ENCODE measurements at regions not wholly inside any gene's neighbourhood (a gene's known extent, or its start where the extent isn't known, plus 50 kb on each side); places are given as distances from the start of the nearest gene placed in this dataset.

DNA sequence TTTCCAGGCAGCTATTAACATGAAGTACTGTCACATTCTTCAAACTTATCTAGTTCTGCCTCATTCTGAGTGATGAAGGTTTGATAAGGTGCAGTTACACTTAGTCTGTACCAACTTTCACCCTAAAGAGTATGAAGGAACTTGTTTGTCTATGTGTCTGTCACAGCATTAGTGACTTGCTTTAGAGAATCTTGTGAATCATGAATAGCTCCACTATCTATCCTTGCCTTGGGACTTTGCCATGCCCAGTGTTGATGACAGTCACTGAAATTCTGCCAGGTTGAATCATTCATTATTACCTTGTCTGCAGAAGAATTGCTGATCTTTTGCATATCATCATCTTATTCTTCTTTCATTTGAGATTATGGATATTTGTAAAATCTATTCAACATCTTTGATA is 50.9 kb upstream of the A1CF start:
- Mint-ChIP-seq H3K4me1 (ENCODE audit: low read depth, unreplicated experiment) (no peaks in the 10 kb centered on the region), H3K27ac (ENCODE audit: unreplicated experiment) (no peak overlapping the region), H3K4me3 (ENCODE audit: unreplicated experiment) (no peak overlapping the region), H3K9me3 (ENCODE audit: unreplicated experiment) (no peaks in the 10 kb centered on the region), H3K36me3 (ENCODE audit: unreplicated experiment) (no peaks in the 10 kb centered on the region), H3K27me3 (ENCODE audit: unreplicated experiment) (no peaks in the 10 kb centered on the region)
- DNase-seq: no peak
- TF ChIP-seq CTCF (IDR thresholded peaks at IDR 0.05; ENCODE audit: partially characterized antibody, unreplicated experiment): no peak

DNA sequence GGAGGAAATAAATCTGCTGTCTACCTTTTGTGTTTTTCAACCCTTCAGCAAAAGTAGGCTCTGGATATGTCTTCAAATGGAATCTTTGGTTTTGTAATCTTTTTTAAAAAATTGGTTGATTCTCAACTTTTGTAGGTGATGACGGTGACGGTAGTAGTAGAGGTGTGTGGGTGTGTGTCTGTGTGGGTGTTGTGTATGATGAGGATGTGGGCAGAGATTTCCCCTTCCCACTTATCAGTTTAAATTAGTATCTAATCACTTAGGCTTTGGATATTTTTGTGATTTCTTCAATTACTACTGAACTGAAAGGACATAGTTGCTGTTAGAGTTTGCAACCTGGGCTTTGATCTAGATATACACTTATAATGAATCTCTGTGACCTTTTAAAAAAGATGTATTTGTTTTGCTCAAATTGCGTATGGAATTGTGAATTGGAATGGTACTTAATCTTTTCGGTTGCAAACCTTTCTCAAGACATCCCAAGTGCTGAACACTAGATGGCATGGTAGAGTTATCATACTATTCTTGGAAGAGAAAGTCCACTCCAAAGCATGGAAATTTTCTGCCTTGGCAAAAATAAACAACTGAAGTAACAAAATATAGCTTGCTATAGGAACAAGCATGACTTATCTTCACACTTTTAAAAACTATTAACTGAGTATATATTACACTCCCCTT is 51.9 kb upstream of the A1CF start:
- Mint-ChIP-seq H3K9me3 (ENCODE audit: unreplicated experiment) (no peaks in the 10 kb centered on the region), H3K4me1 (ENCODE audit: low read depth, unreplicated experiment) (no peaks in the 10 kb centered on the region), H3K27me3 (ENCODE audit: unreplicated experiment) (no peaks in the 10 kb centered on the region), H3K4me3 (ENCODE audit: unreplicated experiment) (no peak overlapping the region), H3K36me3 (ENCODE audit: unreplicated experiment) (no peaks in the 10 kb centered on the region), H3K27ac (ENCODE audit: unreplicated experiment) (no peak overlapping the region)
- no peak for DNase-seq
- TF ChIP-seq CTCF (IDR thresholded peaks at IDR 0.05; ENCODE audit: partially characterized antibody, unreplicated experiment): peak; percentile 46

- Mint-ChIP-seq H3K4me1 (ENCODE audit: low read depth, unreplicated experiment) (no peaks in the 10 kb centered on the region), H3K27ac (ENCODE audit: unreplicated experiment) (no peak overlapping the region), H3K36me3 (ENCODE audit: unreplicated experiment) (no peaks in the 10 kb centered on the region), H3K9me3 (ENCODE audit: unreplicated experiment) (no peaks in the 10 kb centered on the region), H3K27me3 (ENCODE audit: unreplicated experiment) (no peaks in the 10 kb centered on the region), H3K4me3 (ENCODE audit: unreplicated experiment) (no peak overlapping the region)
- no peak for DNase-seq
- TF ChIP-seq CTCF (IDR thresholded peaks at IDR 0.05; ENCODE audit: partially characterized antibody, unreplicated experiment): no peak
Measured at GRCh38 chr10:50941629-50942028, 56.2 kb upstream of the A1CF start.

- no peak for DNase-seq
- H3K4me1 Mint-ChIP-seq (ENCODE audit: low read depth, unreplicated experiment): no peaks in the 10 kb centered on the region
- no peaks in the 10 kb centered on the region for H3K27me3 Mint-ChIP-seq (ENCODE audit: unreplicated experiment)
- H3K4me3 Mint-ChIP-seq (ENCODE audit: unreplicated experiment): no peak overlapping the region
- H3K36me3 Mint-ChIP-seq (ENCODE audit: unreplicated experiment): no peaks in the 10 kb centered on the region
- no peak for TF ChIP-seq CTCF (IDR thresholded peaks at IDR 0.05; ENCODE audit: partially characterized antibody, unreplicated experiment)
- H3K27ac Mint-ChIP-seq (ENCODE audit: unreplicated experiment): no peak overlapping the region
- H3K9me3 Mint-ChIP-seq (ENCODE audit: unreplicated experiment): no peaks in the 10 kb centered on the region
Measured at GRCh38 chr10:50946991-50947781, 61.8 kb upstream of the A1CF start.

DNA sequence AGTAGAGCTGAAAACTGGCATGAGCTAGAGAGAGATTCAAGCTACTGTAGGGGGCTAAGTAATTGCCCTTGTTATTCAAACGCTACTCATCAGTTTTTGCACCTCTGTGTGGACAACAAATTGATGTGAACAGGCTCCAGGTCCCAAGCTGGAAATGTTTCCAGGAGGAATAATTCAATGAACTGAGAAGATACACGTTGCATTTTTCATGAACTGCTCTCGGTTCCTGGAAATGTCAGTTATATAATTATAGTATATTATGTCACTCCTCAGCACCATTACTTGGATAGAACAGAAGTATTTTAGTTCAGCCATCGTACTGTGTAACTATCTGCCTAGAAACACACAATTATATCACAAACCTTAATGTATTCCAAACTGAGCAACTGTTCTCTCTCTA is 65.9 kb upstream of the A1CF start:
- Mint-ChIP-seq H3K4me1 (ENCODE audit: low read depth, unreplicated experiment) (no peaks in the 10 kb centered on the region), H3K27ac (ENCODE audit: unreplicated experiment) (no peak overlapping the region), H3K27me3 (ENCODE audit: unreplicated experiment) (no peaks in the 10 kb centered on the region), H3K4me3 (ENCODE audit: unreplicated experiment) (no peak overlapping the region), H3K9me3 (ENCODE audit: unreplicated experiment) (no peaks in the 10 kb centered on the region), H3K36me3 (ENCODE audit: unreplicated experiment) (no peaks in the 10 kb centered on the region)
- no peak for TF ChIP-seq CTCF (IDR thresholded peaks at IDR 0.05; ENCODE audit: partially characterized antibody, unreplicated experiment)
- DNase-seq: no peak

All from glutamatergic neuron (in vitro differentiated cells).